ENCODE measurements at regions not wholly inside any gene's neighbourhood (a gene's known extent, or its start where the extent isn't known, plus 50 kb on each side); places are given as distances from the start of the nearest gene placed in this dataset.

- TF ChIP-seq CTCF (IDR thresholded peaks at IDR 0.05), result no peak
- TF ChIP-seq POLR2A (IDR thresholded peaks at IDR 0.05), result no peak
Observed at GRCh38 chr10:113497198-113497597, 55.7 kb upstream of the HABP2 start.

Measured in lower leg skin (tissue), 3 donors.